IMR-90 (cell line): ENCODE measurements at regions not wholly inside any gene's neighbourhood (a gene's known extent, or its start where the extent isn't known, plus 50 kb on each side); places are given as distances from the start of the nearest gene placed in this dataset.

Source experiments
- ATAC-seq: fragments of 200-7000 bp; cut with Tn5 transposase; 2 replicates; pipeline ENCODE4 v1.9.1; 2020; ENCODE audit warnings: low read depth, mild to moderate bottlenecking, moderate library complexity
- BruUV-seq: library from RNA; stranded (reverse); fragments of 400-500 nt; replicated peaks from 2 replicates; lab custom pipeline; 2021; lab: Mats Ljungman, UMichigan
- CTCF ChIA-PET: fragments of 300-600 bp; formaldehyde crosslinking; extraction: SDS; loops from one replicate; lab custom pipeline; 2021; ENCODE audit warnings: antibody characterized with exemption; lab: Yijun Ruan, JAX
- POLR2A ChIA-PET: fragments of 300-600 bp; sonication (Branson Sonifier 250); formaldehyde crosslinking; loops from one replicate; lab custom pipeline; 2022; ENCODE audit warnings: antibody characterized with exemption; ENCODE audit not compliant: unreplicated experiment; lab: Charles Lee
- DNase-seq: peaks from one replicate; pipeline ENCODE4 v3.0.0; 2013
- H2AFZ ChIP-seq: replicated peaks from 2 replicates; pipeline ENCODE3; 2013; ENCODE audit warnings: low read length, mild to moderate bottlenecking; ENCODE audit not compliant: poor library complexity
- H2AK5ac ChIP-seq: 2 replicates; pipeline ENCODE4 v1.6.1; 2013; ENCODE audit warnings: low read depth, low read length, inconsistent platforms
- H2AK9ac ChIP-seq: replicated peaks from 2 replicates; pipeline ENCODE3; 2013; ENCODE audit warnings: mild to moderate bottlenecking, low read depth, low read length, moderate library complexity; ENCODE audit not compliant: poor library complexity
- H2BK120ac ChIP-seq: 2 replicates; pipeline ENCODE4 v1.6.1; 2013; ENCODE audit warnings: low read depth, low read length, inconsistent platforms
- H2BK15ac ChIP-seq: 3 replicates; pipeline ENCODE4 v1.6.1; 2013; ENCODE audit warnings: low read depth, low read length, inconsistent platforms
- H2BK20ac ChIP-seq: 2 replicates; pipeline ENCODE4 v1.6.1; 2013; ENCODE audit warnings: low read depth, mild to moderate bottlenecking, inconsistent platforms, low read length, moderate library complexity
- H2BK5ac ChIP-seq: 2 replicates; pipeline ENCODE4 v1.6.1; 2013; ENCODE audit warnings: mild to moderate bottlenecking, low read depth, low read length, inconsistent platforms; ENCODE audit not compliant: poor library complexity, severe bottlenecking
- H3K14ac ChIP-seq: replicated peaks from 2 replicates; pipeline ENCODE4 v1.6.1; 2013; ENCODE audit warnings: low read depth, low read length, inconsistent platforms
- H3K18ac ChIP-seq: 2 replicates; pipeline ENCODE4 v1.6.1; 2013; ENCODE audit warnings: low read depth, low read length, control low read depth
- H3K23ac ChIP-seq: 2 replicates; pipeline ENCODE4 v1.6.1; 2013; ENCODE audit warnings: low read depth, low read length, inconsistent platforms
- H3K27ac ChIP-seq: 2 replicates; pipeline ENCODE4 v1.5.1; 2013; ENCODE audit warnings: mild to moderate bottlenecking, control low read depth, low read length; ENCODE audit not compliant: insufficient read depth
- H3K27me3 ChIP-seq: 2 replicates; pipeline ENCODE4 v1.6.1; 2013; ENCODE audit warnings: low read length; ENCODE audit not compliant: control insufficient read depth, insufficient read depth
- H3K36me3 ChIP-seq: 2 replicates; pipeline ENCODE4 v1.6.1; 2013; ENCODE audit warnings: low read length, mixed read lengths; ENCODE audit not compliant: control insufficient read depth, insufficient read depth
- H3K4ac ChIP-seq: 2 replicates; pipeline ENCODE4 v1.6.1; 2013; ENCODE audit warnings: low read depth, low read length, inconsistent platforms
- H3K4me1 ChIP-seq: 2 replicates; pipeline ENCODE4 v1.6.1; 2013; ENCODE audit warnings: low read length, mixed read lengths; ENCODE audit not compliant: control insufficient read depth, insufficient read depth
- H3K4me2 ChIP-seq: 2 replicates; pipeline ENCODE4 v1.6.1; 2013; ENCODE audit warnings: low read depth, mild to moderate bottlenecking, control low read depth, low read length, moderate library complexity
- H3K4me3 ChIP-seq: 2 replicates; pipeline ENCODE4 v1.5.1; 2013; ENCODE audit warnings: low read depth, mild to moderate bottlenecking, control low read depth, low read length, moderate library complexity; ENCODE audit not compliant: insufficient read depth
- H3K56ac ChIP-seq: 2 replicates; pipeline ENCODE4 v1.6.1; 2013; ENCODE audit warnings: low read length, inconsistent platforms; ENCODE audit not compliant: insufficient read depth; ENCODE audit errors: extremely low read depth
- H3K79me1 ChIP-seq, 2 experiments: 2 replicates each; pipeline ENCODE4 v1.6.1; 2013; ENCODE audit warnings: low read length in 2 of 2, inconsistent platforms in 1 of 2, low read depth in 1 of 2
- H3K9ac ChIP-seq: 2 replicates; pipeline ENCODE4 v1.6.1; 2013; ENCODE audit warnings: low read depth, low read length, control low read depth
- H3K9me1 ChIP-seq: 2 replicates; pipeline ENCODE4 v1.6.1; 2013; ENCODE audit warnings: low read length, inconsistent platforms; ENCODE audit not compliant: insufficient read depth
- H3K9me3 ChIP-seq: 2 replicates; pipeline ENCODE4 v1.6.1; 2013; ENCODE audit warnings: low read length; ENCODE audit not compliant: control insufficient read depth, insufficient read depth
- H4K20me1 ChIP-seq: 2 replicates; pipeline ENCODE4 v1.6.1; 2013; ENCODE audit warnings: low read length, inconsistent platforms; ENCODE audit not compliant: insufficient read depth
- H4K5ac ChIP-seq: 2 replicates; pipeline ENCODE4 v1.6.1; 2013; ENCODE audit warnings: mild to moderate bottlenecking, low read depth, low read length, control low read depth
- H4K8ac ChIP-seq, 2 experiments: 2 replicates each; pipeline ENCODE4 v1.6.1; 2013; ENCODE audit warnings: low read depth in 2 of 2, low read length in 2 of 2, control low read depth in 1 of 2, inconsistent platforms in 1 of 2
- H4K91ac ChIP-seq: 2 replicates; pipeline ENCODE4 v1.6.1; 2013; ENCODE audit warnings: low read depth, low read length, inconsistent platforms; ENCODE audit not compliant: insufficient read depth
- BHLHE40 ChIP-seq: fragments of 150-350 bp; IDR thresholded peaks from 2 replicates; pipeline ENCODE4 v1.6.1; 2016; ENCODE audit warnings: mild to moderate bottlenecking, low read depth, low read length
- CEBPB ChIP-seq: IDR thresholded peaks from 2 replicates; pipeline ENCODE4 v1.6.1; 2012; ENCODE audit warnings: low read depth, low read length, improper control_type of control experiment
- CHD1 ChIP-seq: IDR thresholded peaks from 2 replicates; pipeline ENCODE4 v1.6.1; 2012; ENCODE audit warnings: low read depth, low read length, improper control_type of control experiment
- FOS ChIP-seq: fragments of 150-350 bp; IDR thresholded peaks from 2 replicates; pipeline ENCODE4 v1.6.1; 2016; ENCODE audit warnings: low read depth, low read length
- MAFK ChIP-seq: IDR thresholded peaks from 2 replicates; pipeline ENCODE4 v1.6.1; 2012; ENCODE audit warnings: low read depth, low read length, improper control_type of control experiment
- MAZ ChIP-seq: IDR thresholded peaks from 2 replicates; pipeline ENCODE4 v1.6.1; 2012; ENCODE audit warnings: low read depth, mild to moderate bottlenecking, low read length, improper control_type of control experiment, moderate library complexity, borderline replicate concordance
- MXI1 ChIP-seq: IDR thresholded peaks from 2 replicates; pipeline ENCODE4 v1.6.1; 2012; ENCODE audit warnings: low read depth, mild to moderate bottlenecking, low read length, moderate library complexity, borderline replicate concordance
- NFE2L2 ChIP-seq: fragments of 150-350 bp; IDR thresholded peaks from 2 replicates; pipeline ENCODE4 v1.6.1; 2016; ENCODE audit warnings: low read depth, mild to moderate bottlenecking, low read length
- POLR2A ChIP-seq: IDR thresholded peaks from 2 replicates; pipeline ENCODE4 v1.6.1; 2012; ENCODE audit warnings: mild to moderate bottlenecking, low read depth, low read length
- RAD21 ChIP-seq: IDR thresholded peaks from 2 replicates; pipeline ENCODE4 v1.6.1; 2012; ENCODE audit warnings: low read length, improper control_type of control experiment
- RCOR1 ChIP-seq: IDR thresholded peaks from 2 replicates; pipeline ENCODE4 v1.6.1; 2012; ENCODE audit warnings: mild to moderate bottlenecking, low read length, improper control_type of control experiment; ENCODE audit not compliant: insufficient replicate concordance
- RFX5 ChIP-seq: IDR thresholded peaks from 2 replicates; pipeline ENCODE4 v1.8.0; 2012; ENCODE audit warnings: low read depth, mild to moderate bottlenecking, low read length, moderate library complexity
- SMC3 ChIP-seq: fragments of 150-350 bp; IDR thresholded peaks from 2 replicates; pipeline ENCODE4 v1.6.1; 2016; ENCODE audit warnings: low read depth, mild to moderate bottlenecking, antibody characterized with exemption, low read length, moderate library complexity
- WGBS, 2 experiments: methylation state at CpG; one replicate each; pipeline versions ENCODE4 v1.1.5 to v1.1.7; 2013; ENCODE audit warnings: missing lambda C conversion rate in 2 of 2; ENCODE audit not compliant: insufficient read length in 1 of 2; ENCODE audit errors: extremely low coverage in 2 of 2; 5-methylcytosine and 5-hydroxymethylcytosine counted together
- dilution Hi-C: fragments of 300-500 bp; cut with HindIII; formaldehyde crosslinking; loops from one replicate; pipeline ENCODE4 v1.14.3; 2018; ENCODE audit warnings: low sequenced_read_pairs; ENCODE audit not compliant: unreplicated experiment
- in situ Hi-C: fragments of 300-500 bp; cut with MboI; formaldehyde crosslinking; loops from 3 replicates; pipeline ENCODE4 v1.14.3; 2019; ENCODE audit warnings: low sequenced_read_pairs, inconsistent platforms, mixed read lengths
- intact Hi-C: fragments of 100-400 bp; cut with micrococcal nuclease; formaldehyde crosslinking; loops from 2 replicates; pipeline ENCODE4 v1.10.0; 2022
- TF ChIP-seq, protein P1 (sequence below): conservative IDR thresholded peaks from 2 replicates; pipeline ENCODE4 v1.5.1; 2012; ENCODE audit warnings: mild to moderate bottlenecking, low read depth, low read length, improper control_type of control experiment
- TF ChIP-seq, protein P2 (sequence below): fragments of 150-350 bp; IDR thresholded peaks from 2 replicates; pipeline ENCODE4 v1.6.1; 2016; ENCODE audit warnings: low read depth, mild to moderate bottlenecking, low read length, moderate library complexity, borderline replicate concordance
- TF ChIP-seq, protein P3 (sequence below): fragments of 150-350 bp; IDR thresholded peaks from 2 replicates; pipeline ENCODE4 v1.6.1; 2017; ENCODE audit warnings: mild to moderate bottlenecking, antibody characterized with exemption, low read length, low read depth

DNA sequence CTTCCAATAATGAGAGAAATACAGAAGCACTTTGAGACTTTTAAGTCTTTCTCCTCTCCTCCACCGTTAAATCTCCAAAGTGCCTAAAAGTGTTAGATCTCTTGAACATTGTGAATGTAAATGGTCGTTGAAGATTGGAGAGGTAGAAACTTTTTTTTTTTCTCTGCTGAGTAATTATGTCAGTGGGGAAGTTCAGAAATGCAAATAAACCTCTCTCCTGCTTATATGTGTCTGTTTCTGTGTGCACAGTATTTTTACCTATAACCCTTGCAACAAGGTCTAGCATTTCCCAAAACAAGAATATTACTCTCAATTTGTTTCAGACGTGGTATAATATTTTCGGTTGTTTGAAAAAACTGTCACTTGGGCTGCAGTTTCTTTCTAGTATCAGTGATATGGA lies 833.6 kb upstream of the CDH8 start:
- no peak overlapping the region for H4K8ac ChIP-seq
- no peak overlapping the region for H3K56ac ChIP-seq
- no peaks in the 10 kb centered on the region for H4K20me1 ChIP-seq
- ATAC-seq (no peak), DNase-seq (no peak)
- no peak overlapping the region for H3K9ac ChIP-seq
- WGBS, 2 experiments = no CpG with 5 or more reads among the region's 4 CpGs
- H3K9me1 ChIP-seq = no peaks in the 10 kb centered on the region
- POLR2A ChIA-PET = interaction anchor here (0.5 kb wide), 1 partner anchor 10 kb away, joined by 3 read pairs; no protein-coding TSS in a partner anchor
- no peak overlapping the region for H2AK9ac ChIP-seq
- no peak overlapping the region for H3K4ac ChIP-seq
- TF ChIP-seq NFE2L2 (no peak), SMC3 (no peak), POLR2A (no peak), RFX5 (no peak), CHD1 (no peak), MAZ (no peak), MAFK (no peak), RCOR1 (no peak), CEBPB (no peak), FOS (no peak), MXI1 (no peak), BHLHE40 (no peak), RAD21 (no peak)
- TF ChIP-seq, protein P1, sequence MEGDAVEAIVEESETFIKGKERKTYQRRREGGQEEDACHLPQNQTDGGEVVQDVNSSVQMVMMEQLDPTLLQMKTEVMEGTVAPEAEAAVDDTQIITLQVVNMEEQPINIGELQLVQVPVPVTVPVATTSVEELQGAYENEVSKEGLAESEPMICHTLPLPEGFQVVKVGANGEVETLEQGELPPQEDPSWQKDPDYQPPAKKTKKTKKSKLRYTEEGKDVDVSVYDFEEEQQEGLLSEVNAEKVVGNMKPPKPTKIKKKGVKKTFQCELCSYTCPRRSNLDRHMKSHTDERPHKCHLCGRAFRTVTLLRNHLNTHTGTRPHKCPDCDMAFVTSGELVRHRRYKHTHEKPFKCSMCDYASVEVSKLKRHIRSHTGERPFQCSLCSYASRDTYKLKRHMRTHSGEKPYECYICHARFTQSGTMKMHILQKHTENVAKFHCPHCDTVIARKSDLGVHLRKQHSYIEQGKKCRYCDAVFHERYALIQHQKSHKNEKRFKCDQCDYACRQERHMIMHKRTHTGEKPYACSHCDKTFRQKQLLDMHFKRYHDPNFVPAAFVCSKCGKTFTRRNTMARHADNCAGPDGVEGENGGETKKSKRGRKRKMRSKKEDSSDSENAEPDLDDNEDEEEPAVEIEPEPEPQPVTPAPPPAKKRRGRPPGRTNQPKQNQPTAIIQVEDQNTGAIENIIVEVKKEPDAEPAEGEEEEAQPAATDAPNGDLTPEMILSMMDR = no peak
- TF ChIP-seq, protein P2, sequence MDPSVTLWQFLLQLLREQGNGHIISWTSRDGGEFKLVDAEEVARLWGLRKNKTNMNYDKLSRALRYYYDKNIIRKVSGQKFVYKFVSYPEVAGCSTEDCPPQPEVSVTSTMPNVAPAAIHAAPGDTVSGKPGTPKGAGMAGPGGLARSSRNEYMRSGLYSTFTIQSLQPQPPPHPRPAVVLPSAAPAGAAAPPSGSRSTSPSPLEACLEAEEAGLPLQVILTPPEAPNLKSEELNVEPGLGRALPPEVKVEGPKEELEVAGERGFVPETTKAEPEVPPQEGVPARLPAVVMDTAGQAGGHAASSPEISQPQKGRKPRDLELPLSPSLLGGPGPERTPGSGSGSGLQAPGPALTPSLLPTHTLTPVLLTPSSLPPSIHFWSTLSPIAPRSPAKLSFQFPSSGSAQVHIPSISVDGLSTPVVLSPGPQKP = no peak
- TF ChIP-seq, protein P3, sequence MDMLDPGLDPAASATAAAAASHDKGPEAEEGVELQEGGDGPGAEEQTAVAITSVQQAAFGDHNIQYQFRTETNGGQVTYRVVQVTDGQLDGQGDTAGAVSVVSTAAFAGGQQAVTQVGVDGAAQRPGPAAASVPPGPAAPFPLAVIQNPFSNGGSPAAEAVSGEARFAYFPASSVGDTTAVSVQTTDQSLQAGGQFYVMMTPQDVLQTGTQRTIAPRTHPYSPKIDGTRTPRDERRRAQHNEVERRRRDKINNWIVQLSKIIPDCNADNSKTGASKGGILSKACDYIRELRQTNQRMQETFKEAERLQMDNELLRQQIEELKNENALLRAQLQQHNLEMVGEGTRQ = no peak
- H3K4me3 ChIP-seq = no peak overlapping the region
- H3K18ac ChIP-seq = no peak overlapping the region
- H3K79me1 ChIP-seq = no peaks in the 10 kb centered on the region
- H2BK20ac ChIP-seq = no peak overlapping the region
- no peaks in the 10 kb centered on the region; the same call in none of the 2 replicates for H3K9me3 ChIP-seq
- dilution Hi-C loops = no loop called here
- H2BK5ac ChIP-seq = no peak overlapping the region
- H3K4me1 ChIP-seq = no peaks in the 10 kb centered on the region
- no peak overlapping the region for H4K5ac ChIP-seq
- no peak overlapping the region for H4K91ac ChIP-seq
- no peaks in the 10 kb centered on the region for H3K27me3 ChIP-seq
- CTCF ChIA-PET = no interaction called here
- H3K23ac ChIP-seq = no peak overlapping the region
- no peak overlapping the region for H2BK120ac ChIP-seq
- no TSS peak for BruUV-seq
- in situ Hi-C loops = no loop called here
- no peaks in the 10 kb centered on the region for H3K36me3 ChIP-seq
- H2BK15ac ChIP-seq = no peak overlapping the region
- H2AFZ ChIP-seq = no peak overlapping the region
- no peak overlapping the region for H3K27ac ChIP-seq
- intact Hi-C loops = no loop called here
- H3K4me2 ChIP-seq = no peak overlapping the region
- H2AK5ac ChIP-seq = no peak overlapping the region
- H3K14ac ChIP-seq = no peak overlapping the region
